Endothelial cell of umbilical vein (primary cell): ENCODE measurements at regions not wholly inside any gene's neighbourhood (a gene's known extent, or its start where the extent isn't known, plus 50 kb on each side); places are given as distances from the start of the nearest gene placed in this dataset.

Source experiments
- JUN ChIP-seq: IDR thresholded peaks from 2 replicates; pipeline ENCODE4 v1.6.1; 2011; ENCODE audit warnings: borderline replicate concordance, low read depth; ENCODE audit not compliant: insufficient read length, insufficient read depth
- POLR2A ChIP-seq: IDR thresholded peaks from 2 replicates; pipeline ENCODE4 v1.6.1; 2012; ENCODE audit warnings: low read depth, mild to moderate bottlenecking, control low read depth, low read length
- TF ChIP-seq, protein P1 (sequence below): IDR thresholded peaks from 2 replicates; pipeline ENCODE4 v1.6.1; 2011; ENCODE audit not compliant: insufficient read depth, insufficient read length
- TF ChIP-seq, protein P2 (sequence below), 2 donors: IDR thresholded peaks; 1 replicate in 1 of 2; 2 replicates in 1 of 2; pipeline ENCODE4 v1.5.1; 2011; ENCODE audit warnings: low read length in 2 of 2, mild to moderate bottlenecking in 2 of 2, moderate library complexity in 2 of 2, control low read depth in 1 of 2, inconsistent platforms in 1 of 2, low read depth in 1 of 2; ENCODE audit not compliant: insufficient read depth in 1 of 2; ENCODE audit errors: extremely low read depth in 1 of 2

DNA sequence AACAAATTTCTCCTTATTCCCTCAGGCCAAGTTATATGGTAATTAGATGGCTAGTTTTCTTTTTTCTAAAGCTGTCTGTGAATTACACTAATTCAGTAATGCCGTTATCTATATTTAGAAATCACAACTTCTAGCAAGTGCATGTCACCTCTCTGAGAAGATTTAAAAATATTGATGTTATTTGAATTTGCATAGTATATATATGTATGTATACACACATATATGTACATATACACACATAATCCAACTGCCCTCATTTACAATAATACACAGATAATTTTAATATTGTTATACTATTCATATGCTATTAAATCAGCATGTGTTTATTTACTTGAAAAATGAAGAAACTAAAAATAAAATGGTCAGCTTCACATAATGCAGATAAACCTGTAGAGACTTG is 563.9 kb downstream of the SLC16A7 start:
- TF ChIP-seq, protein P1, sequence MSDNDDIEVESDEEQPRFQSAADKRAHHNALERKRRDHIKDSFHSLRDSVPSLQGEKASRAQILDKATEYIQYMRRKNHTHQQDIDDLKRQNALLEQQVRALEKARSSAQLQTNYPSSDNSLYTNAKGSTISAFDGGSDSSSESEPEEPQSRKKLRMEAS: no peak
- TF ChIP-seq POLR2A (no peak), JUN (no peak)
- TF ChIP-seq, protein P2, sequence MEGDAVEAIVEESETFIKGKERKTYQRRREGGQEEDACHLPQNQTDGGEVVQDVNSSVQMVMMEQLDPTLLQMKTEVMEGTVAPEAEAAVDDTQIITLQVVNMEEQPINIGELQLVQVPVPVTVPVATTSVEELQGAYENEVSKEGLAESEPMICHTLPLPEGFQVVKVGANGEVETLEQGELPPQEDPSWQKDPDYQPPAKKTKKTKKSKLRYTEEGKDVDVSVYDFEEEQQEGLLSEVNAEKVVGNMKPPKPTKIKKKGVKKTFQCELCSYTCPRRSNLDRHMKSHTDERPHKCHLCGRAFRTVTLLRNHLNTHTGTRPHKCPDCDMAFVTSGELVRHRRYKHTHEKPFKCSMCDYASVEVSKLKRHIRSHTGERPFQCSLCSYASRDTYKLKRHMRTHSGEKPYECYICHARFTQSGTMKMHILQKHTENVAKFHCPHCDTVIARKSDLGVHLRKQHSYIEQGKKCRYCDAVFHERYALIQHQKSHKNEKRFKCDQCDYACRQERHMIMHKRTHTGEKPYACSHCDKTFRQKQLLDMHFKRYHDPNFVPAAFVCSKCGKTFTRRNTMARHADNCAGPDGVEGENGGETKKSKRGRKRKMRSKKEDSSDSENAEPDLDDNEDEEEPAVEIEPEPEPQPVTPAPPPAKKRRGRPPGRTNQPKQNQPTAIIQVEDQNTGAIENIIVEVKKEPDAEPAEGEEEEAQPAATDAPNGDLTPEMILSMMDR (IDR thresholded peaks at IDR 0.05; ENCODE audit: extremely low read depth in 1 of 2, insufficient read depth in 1 of 2, low read depth in 1 of 2, low read length in 2 of 2): no peak
